K562 (cell line): ENCODE measurements at regions not wholly inside any gene's neighbourhood (a gene's known extent, or its start where the extent isn't known, plus 50 kb on each side); places are given as distances from the start of the nearest gene placed in this dataset.

Experiments used
- ATF7 ChIP-seq: fragments of 450-650 bp; IDR thresholded peaks from 2 replicates; pipeline ENCODE4 v1.7.1; 2014; ENCODE audit warnings: mild to moderate bottlenecking, moderate library complexity
- CBX1 ChIP-seq: sonication (generic); IDR thresholded peaks from 2 replicates; pipeline ENCODE4 v1.6.1; 2016; ENCODE audit warnings: antibody characterized with exemption, low read depth, mild to moderate bottlenecking
- CEBPG ChIP-seq, 3 experiments: fragments of 200-800 bp in 1 of 3; sonication (Bioruptor generic) in 1 of 3; sonication (generic) in 1 of 3; formaldehyde crosslinking in 1 of 3; IDR thresholded peaks in 2 of 3; conservative IDR thresholded peaks in 1 of 3; 2 replicates each; pipeline versions ENCODE4 v1.6.1 to v1.8.0; 2016 to 2022; ENCODE audit warnings: missing compliant biosample characterization in 2 of 3, missing genetic modification characterization in 2 of 3, mild to moderate bottlenecking in 1 of 3, missing genetic modification reagents in 1 of 3
- EP300 ChIP-seq: IDR thresholded peaks from 2 replicates; pipeline ENCODE4 v1.6.1; 2012; ENCODE audit warnings: low read length, improper control_type of control experiment
- SPI1 ChIP-seq: IDR thresholded peaks from 2 replicates; pipeline ENCODE4 v1.6.1; 2011; ENCODE audit warnings: low read depth, low read length, control low read depth, borderline replicate concordance
- ZNF354B ChIP-seq: fragments of 250-450 bp; sonication (Bioruptor Pico); IDR thresholded peaks from 2 replicates; pipeline ENCODE4 v1.4.0; 2020
- ZNF512 ChIP-seq: IDR thresholded peaks from 2 replicates; pipeline ENCODE4 v1.6.1; 2016; ENCODE audit warnings: missing genetic modification characterization, missing compliant biosample characterization
- ZSCAN32 ChIP-seq: fragments of 450-650 bp; formaldehyde crosslinking; IDR thresholded peaks from 2 replicates; pipeline ENCODE4 v1.4.0; 2020; ENCODE audit warnings: mild to moderate bottlenecking, moderate library complexity
- TF ChIP-seq, protein P1 (sequence below), 3 experiments: IDR thresholded peaks in 2 of 3; conservative IDR thresholded peaks in 1 of 3; 2 replicates each; pipeline ENCODE4 v1.5.1; 2011 to 2012; ENCODE audit warnings: low read length in 3 of 3, mild to moderate bottlenecking in 3 of 3, control low read depth in 2 of 3, improper control_type of control experiment in 1 of 3, inconsistent platforms in 1 of 3, low read depth in 1 of 3, mixed read lengths in 1 of 3, moderate library complexity in 1 of 3; ENCODE audit not compliant: insufficient read depth in 2 of 3

- TF ChIP-seq, protein P1, sequence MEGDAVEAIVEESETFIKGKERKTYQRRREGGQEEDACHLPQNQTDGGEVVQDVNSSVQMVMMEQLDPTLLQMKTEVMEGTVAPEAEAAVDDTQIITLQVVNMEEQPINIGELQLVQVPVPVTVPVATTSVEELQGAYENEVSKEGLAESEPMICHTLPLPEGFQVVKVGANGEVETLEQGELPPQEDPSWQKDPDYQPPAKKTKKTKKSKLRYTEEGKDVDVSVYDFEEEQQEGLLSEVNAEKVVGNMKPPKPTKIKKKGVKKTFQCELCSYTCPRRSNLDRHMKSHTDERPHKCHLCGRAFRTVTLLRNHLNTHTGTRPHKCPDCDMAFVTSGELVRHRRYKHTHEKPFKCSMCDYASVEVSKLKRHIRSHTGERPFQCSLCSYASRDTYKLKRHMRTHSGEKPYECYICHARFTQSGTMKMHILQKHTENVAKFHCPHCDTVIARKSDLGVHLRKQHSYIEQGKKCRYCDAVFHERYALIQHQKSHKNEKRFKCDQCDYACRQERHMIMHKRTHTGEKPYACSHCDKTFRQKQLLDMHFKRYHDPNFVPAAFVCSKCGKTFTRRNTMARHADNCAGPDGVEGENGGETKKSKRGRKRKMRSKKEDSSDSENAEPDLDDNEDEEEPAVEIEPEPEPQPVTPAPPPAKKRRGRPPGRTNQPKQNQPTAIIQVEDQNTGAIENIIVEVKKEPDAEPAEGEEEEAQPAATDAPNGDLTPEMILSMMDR (IDR thresholded peaks at IDR 0.05 in 2 of 3, conservative IDR thresholded peaks at IDR 0.05 in 1 of 3; ENCODE audit: insufficient read depth in 2 of 3, low read depth in 1 of 3, low read length in 3 of 3), result no peak
- TF ChIP-seq CEBPG (CRISPR knock-in tag; IDR thresholded peaks at IDR 0.05) (no peak), CEBPG (tag; conservative IDR thresholded peaks at IDR 0.05 in 1 of 2, IDR thresholded peaks at IDR 0.05 in 1 of 2) (no peak), SPI1 (no peak), EP300 (no peak), ZNF512 (no peak), ATF7 (no peak), ZNF354B (no peak), ZSCAN32 (no peak), CBX1 (no peak)
Measured at GRCh38 chr6:19934996-19935591, 97.9 kb downstream of the ID4 start.
